NCI-H2196 treated with DMSO at 0.1 percent for 48 hours (cell line): ENCODE measurements at regions not wholly inside any gene's neighbourhood (a gene's known extent, or its start where the extent isn't known, plus 50 kb on each side); places are given as distances from the start of the nearest gene placed in this dataset.

Experiments used
- DNase-seq: peaks from one replicate; lab custom pipeline; 2025; ENCODE audit not compliant: unreplicated experiment; lab: John Stamatoyannopoulos, UW

DNA sequence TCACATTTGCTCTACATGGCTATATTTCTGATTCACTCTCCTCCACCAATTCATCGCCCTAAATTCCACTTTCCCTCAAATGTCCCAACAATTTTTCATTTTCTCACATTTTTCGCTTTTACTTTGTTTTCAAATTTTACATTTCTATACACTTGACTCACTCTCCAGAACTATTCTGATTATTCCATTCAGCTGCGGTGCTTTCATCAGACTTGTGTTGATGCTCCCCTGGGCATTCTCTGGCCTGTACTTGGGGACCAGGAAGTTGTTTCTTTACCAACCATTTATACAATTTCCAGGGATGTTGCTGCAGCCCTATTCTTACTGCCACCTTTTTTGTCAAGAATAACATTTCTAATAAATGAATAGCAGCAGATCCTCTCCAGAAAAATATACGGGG lies 444.8 kb downstream of the MAFB start:
- no peak for DNase-seq

DNA sequence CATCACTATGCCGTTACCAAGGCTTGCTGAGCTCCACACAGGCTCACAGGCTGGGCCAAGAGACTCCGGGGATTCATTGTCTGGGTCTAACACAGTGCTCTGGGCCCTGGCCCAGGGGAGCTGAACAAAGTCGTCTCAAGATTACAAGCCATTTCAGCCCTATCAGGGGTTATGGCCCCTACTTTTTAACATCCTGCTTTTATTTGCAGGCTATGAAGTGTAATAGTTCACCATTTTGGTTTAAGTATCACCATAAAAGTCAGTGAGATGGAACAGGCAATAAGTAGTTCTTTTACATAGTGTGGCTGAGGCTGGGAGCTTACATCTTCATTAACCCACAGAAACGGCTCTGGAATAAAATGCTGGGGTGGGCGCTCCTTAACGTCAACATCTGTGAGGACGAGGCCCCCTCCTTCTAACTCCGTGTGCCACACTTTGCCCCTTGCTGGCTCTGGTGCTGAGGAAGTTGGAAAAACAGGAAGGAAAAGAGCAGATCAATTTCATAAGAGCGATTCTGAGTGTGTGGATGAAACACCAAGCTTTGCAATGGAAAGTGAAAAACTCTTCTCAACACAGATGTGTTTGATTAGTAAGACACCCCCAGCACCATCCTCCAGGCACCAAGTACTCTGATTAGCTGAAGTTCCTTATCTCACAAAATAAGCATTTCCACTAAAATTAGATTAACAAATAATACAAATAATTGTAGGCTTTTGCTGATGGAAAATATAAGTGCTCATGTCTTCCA lies 447.3 kb downstream of the MAFB start:
- no peak for DNase-seq

- no peak for DNase-seq
Measured at GRCh38 chr20:40238511-40238910, 450.5 kb downstream of the MAFB start.

DNA sequence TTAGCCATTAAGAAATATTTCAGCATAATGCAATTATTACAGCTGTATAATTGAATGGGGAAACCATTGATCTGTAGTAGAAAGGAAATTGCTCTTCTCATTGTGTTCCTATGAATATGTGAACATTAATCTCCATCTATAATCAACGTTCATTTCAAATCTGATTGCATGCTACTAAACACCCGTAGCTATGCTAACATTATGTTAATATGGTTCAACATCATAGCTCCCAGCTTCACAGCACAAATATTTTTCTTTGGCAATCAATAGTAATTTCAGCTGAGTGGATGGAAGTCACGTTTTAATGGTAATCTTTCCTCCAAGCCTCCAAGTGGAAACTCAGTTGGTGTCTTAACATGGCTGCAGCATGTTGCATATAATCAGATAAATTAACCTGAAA lies 454.4 kb downstream of the MAFB start:
- no peak for DNase-seq

DNA sequence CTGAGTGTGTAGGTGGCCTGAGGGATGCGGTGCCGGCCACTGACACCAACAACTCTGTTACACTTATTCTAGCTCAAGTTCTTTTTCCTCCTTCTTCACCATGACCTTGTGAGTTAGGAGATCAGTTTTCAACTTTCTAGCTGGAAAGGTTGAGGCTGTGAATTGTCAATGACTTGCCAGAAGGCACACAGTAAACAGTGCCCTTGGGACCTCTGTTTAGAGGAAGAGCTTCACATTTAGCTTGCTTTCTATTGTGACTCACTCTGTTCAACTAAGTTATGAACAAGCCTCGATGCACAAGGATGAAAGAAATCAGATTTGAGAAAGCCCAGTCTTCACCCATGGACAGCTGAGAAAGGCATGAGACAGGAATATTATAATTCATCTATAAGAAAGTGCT lies 455.6 kb downstream of the MAFB start:
- no peak for DNase-seq

GRCh38 chr20:40232756-40233155 lies 456.3 kb downstream of the MAFB start:
- no peak for DNase-seq

DNA sequence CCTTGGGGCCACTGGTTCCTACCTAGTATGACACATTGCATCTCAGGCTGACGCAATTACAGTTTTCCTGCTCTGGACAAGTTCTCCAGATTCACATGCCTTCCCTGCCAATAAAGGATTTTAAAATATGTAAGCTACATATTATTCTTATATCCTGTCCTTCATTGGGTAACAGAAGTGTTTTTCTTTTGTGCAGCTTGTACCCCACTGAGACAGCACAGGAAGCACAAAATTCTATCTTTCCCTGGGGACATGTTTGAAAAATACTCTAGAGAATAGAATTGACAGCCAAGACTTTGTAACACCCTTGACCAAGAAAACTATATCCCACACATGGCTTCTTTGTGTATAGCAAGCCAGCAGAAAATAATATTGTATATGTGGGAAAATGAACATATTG lies 456.8 kb downstream of the MAFB start:
- no peak for DNase-seq

DNA sequence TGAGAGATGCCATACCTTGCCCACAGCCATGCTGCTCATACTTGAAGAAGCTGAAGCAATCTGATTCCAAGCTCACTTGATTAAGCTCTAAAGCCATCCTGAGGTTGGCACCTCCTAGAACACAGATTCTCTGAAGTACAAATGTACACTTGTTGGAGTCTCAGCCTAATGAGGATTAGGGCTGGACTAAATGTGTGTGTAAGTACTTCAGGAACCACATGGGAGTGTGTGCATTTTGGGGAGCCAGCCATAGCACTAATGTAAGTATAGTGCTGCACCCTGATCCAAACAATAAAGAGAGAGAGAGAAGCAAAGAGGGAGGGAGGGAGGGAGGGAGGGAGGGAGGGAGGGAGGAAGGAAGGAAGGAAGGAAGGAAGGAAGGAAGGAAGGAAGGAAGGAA lies 458.6 kb downstream of the MAFB start:
- DNase-seq, result no peak

DNA sequence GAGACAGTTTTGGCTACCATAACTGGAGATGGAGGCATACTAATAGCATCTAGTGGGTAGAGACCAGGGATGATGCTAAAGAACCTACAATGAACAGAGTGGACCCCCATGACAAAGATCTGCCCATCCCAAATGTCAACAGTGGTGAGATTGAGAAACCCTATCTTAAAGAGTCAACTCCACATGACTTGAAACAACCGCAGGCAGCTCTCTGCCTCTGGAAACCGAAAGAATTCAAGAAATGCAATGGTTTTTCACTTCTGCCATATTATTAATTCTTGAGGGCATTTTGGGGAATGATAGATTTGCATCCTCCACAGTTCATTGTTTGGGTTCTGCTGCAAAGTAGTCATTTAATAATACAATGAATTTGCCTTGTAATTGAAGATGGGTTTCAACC lies 463.4 kb downstream of the MAFB start:
- DNase-seq, result no peak

DNA sequence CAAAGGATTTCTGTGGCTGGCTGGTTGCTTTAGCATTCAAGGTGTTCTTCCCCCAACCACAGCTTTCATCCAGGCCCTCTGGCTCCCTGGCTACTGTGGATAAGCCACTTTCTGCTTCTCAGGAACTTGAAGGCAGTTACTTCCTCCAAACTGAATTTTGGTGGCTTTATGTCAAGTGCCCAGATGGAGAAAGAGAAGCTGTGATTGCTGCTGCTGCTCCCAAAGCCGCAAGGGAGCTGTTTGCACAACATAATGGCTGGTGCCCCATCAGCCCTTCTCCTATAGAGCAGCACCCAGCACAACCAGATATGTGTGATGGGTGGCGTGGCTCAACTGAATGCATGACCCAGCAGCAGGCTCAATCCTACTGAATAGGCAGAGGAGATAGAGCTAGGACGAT lies 465.2 kb downstream of the MAFB start:
- no peak for DNase-seq

DNA sequence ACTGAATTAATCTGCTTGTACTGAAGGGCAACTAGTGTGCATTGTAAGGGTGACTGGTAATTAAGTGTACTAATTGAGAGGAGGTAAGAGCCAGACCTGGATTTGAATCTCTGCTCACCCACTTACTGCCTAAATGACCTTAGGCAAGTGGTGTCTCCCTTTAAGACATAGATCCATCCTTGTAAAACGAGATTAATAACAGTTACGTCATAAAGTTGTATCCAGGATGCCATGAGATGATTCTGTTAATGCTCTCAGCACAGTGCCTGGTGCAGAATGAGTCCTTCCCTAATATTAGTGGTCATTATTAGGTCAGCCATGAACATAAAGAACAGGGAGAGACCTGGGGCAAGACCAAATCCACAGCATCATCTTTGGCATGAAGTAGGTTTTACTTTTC lies 470.1 kb downstream of the MAFB start:
- DNase-seq, result no peak

DNA sequence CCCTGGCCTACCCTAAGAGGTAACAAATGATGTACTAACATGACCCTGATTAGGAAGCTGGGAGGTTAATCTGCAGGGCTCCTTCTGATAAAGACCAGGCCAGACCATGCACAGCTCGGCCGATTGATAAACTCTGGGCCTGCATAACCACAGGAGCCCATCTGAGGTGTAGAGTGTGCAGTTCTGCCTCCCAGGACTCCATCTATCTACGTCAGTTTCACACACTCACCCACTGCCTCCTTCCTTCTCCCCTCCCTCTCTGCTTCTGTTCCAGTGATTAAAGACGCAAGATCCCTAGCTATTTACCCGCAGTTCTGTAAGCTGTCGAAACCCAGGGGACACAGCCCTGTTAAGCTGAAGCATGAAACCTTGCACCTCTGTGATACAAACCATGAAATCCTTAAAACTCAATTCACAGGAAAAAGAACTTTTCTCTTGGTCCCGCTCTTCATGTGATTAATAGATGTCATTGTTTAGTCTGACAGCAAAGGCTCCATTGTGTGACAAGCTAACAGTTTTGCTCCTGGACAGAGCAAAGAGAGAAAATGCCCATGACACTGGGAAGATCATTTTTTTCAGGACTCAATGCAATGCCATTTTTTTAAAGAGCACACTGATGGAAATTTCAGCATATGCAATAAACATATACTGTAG lies 470.6 kb downstream of the MAFB start:
- no peak for DNase-seq

DNA sequence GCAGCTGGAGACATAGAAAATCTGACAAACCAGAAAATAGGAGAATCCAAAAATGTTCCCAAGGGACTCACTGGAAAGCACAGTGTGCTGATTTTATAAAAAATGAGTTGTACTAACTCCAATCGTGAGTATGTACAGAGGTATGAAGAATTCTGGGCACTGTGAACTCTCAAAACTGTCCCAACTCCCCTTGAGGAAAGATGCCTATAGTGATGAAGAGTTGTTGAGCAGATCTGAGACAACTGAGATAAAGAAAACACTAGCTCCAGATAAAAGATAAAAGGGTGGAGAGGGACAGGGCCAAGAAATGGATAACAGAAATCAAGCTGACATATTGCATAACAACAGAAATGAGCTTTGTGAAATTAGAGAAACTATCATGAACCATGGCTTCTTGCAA lies 481.4 kb downstream of the MAFB start:
- DNase-seq, result no peak

- no peak for DNase-seq
Measured at GRCh38 chr20:40205971-40206370, 483.1 kb downstream of the MAFB start.

DNA sequence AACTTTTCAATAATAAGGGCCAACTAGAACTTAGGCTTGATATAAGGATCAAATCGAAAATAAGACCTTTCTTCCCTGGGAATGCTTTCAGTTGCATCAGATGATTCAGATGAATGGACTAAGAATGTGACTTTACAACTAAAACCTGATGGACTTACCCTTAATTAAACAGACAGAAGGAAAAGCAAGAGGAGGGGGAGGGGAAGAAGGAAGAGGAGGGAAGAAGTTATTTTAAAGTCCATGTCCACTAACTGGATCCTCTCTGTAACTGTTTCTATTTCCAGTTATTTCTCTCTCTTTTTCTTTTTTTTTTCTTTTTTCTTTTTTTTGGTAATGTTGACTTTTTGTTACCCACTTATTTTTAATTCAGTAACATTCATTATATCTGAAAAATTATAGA lies 486.0 kb downstream of the MAFB start:
- DNase-seq, result no peak

- no peak for DNase-seq
Measured at GRCh38 chr20:40197691-40198090, 491.3 kb downstream of the MAFB start.

- no peak for DNase-seq
Measured at GRCh38 chr20:40196846-40197436, 492.1 kb downstream of the MAFB start.

DNA sequence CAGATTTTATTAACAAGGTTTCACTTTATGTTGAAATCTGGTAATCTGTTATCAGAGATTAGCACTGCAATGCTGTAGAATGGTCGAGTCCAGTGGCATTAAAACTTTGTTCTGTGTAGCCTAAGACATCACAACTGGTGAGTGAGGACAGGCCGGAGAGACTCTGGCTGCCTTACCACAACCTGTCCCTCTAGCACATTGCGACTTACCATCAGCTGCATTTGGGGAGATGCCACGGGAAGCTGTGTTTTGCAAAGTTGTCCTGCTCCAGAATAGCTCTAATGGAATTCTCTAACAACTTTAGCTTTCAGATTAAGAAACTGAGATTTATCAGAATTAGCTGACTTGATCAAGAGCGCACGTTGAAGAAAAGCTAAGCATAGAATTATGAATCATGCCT lies 493.3 kb downstream of the MAFB start:
- DNase-seq, result no peak

DNA sequence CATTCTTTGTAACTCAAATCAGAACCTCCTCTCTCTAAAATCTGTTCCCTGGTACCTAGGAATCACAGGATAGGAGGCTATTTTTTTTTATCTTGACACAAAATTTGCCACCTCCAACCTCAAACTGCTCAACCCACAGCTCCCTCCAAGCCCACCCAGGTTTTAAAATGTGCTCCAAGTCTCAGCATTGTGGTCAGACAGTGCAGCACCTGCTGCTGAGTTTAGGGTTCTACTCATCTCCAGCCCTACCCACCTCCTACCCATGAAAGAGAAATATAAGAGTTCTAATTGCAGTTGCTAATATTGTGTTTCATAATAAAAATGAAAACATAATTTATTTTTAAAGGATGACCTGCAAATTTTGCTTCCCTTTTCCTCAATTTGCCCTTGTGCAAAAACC lies 496.5 kb downstream of the MAFB start:
- DNase-seq, result no peak

- DNase-seq, result no peak
Measured at GRCh38 chr20:40192081-40192480, 497.0 kb downstream of the MAFB start.

- DNase-seq, result no peak
Measured at GRCh38 chr20:40191573-40191972, 497.5 kb downstream of the MAFB start.

DNA sequence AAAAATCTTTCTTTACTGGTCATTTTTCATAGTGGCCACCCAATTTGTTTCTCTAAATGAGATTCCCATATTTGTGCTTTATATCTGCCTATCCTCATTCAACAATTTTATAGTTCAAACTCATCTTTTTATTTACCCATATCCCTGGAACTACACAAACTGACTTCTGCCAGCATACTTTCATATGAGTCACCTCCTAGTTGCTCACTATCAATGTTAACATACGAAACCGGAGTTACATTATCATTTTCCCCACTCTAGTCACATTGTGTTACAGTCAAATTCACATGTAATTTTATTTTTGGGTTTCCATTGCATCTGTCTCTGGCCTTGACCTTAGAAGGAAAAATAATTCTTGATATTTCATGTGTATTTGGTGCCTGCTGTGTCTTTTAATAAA lies 499.4 kb downstream of the MAFB start:
- no peak for DNase-seq

DNA sequence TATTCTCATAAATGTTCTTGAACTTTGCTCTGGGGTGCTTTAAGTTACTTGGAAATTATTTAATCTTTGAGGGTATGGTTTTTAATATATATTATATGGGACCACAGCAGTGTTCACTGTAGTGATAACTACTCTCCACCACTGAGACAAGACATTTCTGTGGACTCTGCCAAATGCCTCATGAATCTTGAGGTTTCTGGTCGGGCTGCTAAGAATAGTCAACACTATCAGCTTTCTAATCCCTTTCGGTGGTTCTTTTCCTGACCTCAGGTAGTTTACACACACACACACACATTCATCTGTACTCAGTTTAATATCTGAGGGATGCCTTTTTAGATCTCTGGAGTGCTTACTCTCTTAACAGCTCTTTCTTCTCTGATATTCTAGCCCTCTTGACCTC lies 500.7 kb downstream of the MAFB start:
- DNase-seq, result no peak
